NB4 (cell line): ENCODE measurements at regions not wholly inside any gene's neighbourhood (a gene's known extent, or its start where the extent isn't known, plus 50 kb on each side); places are given as distances from the start of the nearest gene placed in this dataset.

ENCODE experiments used
- CTCF ChIP-seq: IDR thresholded peaks from one replicate; pipeline ENCODE4 v1.5.1; 2012; ENCODE audit warnings: low read depth, low read length
- MAX ChIP-seq: IDR thresholded peaks from 2 replicates; pipeline ENCODE4 v1.6.1; 2011; ENCODE audit warnings: low read depth, low read length
- POLR2A ChIP-seq: IDR thresholded peaks from 2 replicates; pipeline ENCODE4 v1.6.1; 2011; ENCODE audit warnings: mild to moderate bottlenecking; ENCODE audit not compliant: insufficient read length; ENCODE audit errors: extremely low read depth

- TF ChIP-seq CTCF, result no peak
- no peak for TF ChIP-seq MAX
- no peak for TF ChIP-seq POLR2A
These were observed 86.8 kb upstream of the CD180 start for GRCh38 chr5:67283275-67283987.
